MCF 10A (cell line): ENCODE measurements at regions not wholly inside any gene's neighbourhood (a gene's known extent, or its start where the extent isn't known, plus 50 kb on each side); places are given as distances from the start of the nearest gene placed in this dataset.
A peak's percentile ranks its signal among the peaks of the same experiment; 100 is the strongest.

Experiments used
- BruUV-seq: library from RNA; stranded (reverse); fragments of 400-500 nt; replicated peaks from 2 replicates; lab custom pipeline; 2021; lab: Mats Ljungman, UMichigan
- CTCF ChIA-PET: fragments of 300-600 bp; sonication (Branson Sonifier 250); formaldehyde crosslinking; extraction: SDS; loops from one replicate; lab custom pipeline; 2021; ENCODE audit warnings: antibody characterized with exemption, inconsistent platforms; lab: Yijun Ruan, JAX
- POLR2A ChIA-PET: fragments of 300-600, 350-650 bp; sonication (Branson Sonifier 250); formaldehyde crosslinking; extraction: SDS; loops from one replicate; lab custom pipeline; 2020; ENCODE audit warnings: antibody characterized with exemption, inconsistent platforms; lab: Yijun Ruan, JAX
- DNase-seq: peaks from one replicate; pipeline ENCODE4 v3.0.0-alpha.2; 2018; ENCODE audit not compliant: unreplicated experiment
- H3K27ac Mint-ChIP-seq: one replicate; pipeline ENCODE4 v1.8.0; 2022; ENCODE audit warnings: mild to moderate bottlenecking, low read depth, mixed read lengths; ENCODE audit not compliant: unreplicated experiment
- H3K27me3 Mint-ChIP-seq: one replicate; pipeline ENCODE4 v1.8.0; 2022; ENCODE audit warnings: mixed read lengths; ENCODE audit not compliant: insufficient read depth, unreplicated experiment
- H3K36me3 Mint-ChIP-seq: one replicate; pipeline ENCODE4 v1.8.0; 2022; ENCODE audit warnings: mild to moderate bottlenecking, moderate library complexity, mixed read lengths; ENCODE audit not compliant: insufficient read depth, unreplicated experiment
- H3K4me1 Mint-ChIP-seq: one replicate; pipeline ENCODE4 v1.8.0; 2022; ENCODE audit warnings: mixed read lengths; ENCODE audit not compliant: insufficient read depth, unreplicated experiment
- H3K4me3 Mint-ChIP-seq: one replicate; pipeline ENCODE4 v1.8.0; 2022; ENCODE audit warnings: mild to moderate bottlenecking, moderate library complexity, mixed read lengths; ENCODE audit not compliant: unreplicated experiment
- H3K9me3 Mint-ChIP-seq: one replicate; pipeline ENCODE4 v1.8.0; 2022; ENCODE audit warnings: mixed read lengths; ENCODE audit not compliant: unreplicated experiment
- CTCF ChIP-seq: fragments of 200-600 bp; IDR thresholded peaks from one replicate; pipeline ENCODE4 v1.8.0; 2022; ENCODE audit warnings: antibody characterized with exemption, mild to moderate bottlenecking; ENCODE audit not compliant: unreplicated experiment
- intact Hi-C: fragments of 100-400 bp; cut with micrococcal nuclease; formaldehyde crosslinking; loops from 2 replicates; pipeline ENCODE4 v1.14.1; 2022

- no peaks in the 10 kb centered on the region for H3K36me3 Mint-ChIP-seq
- no peaks in the 10 kb centered on the region for H3K9me3 Mint-ChIP-seq
- H3K27me3 Mint-ChIP-seq = no peaks in the 10 kb centered on the region
- ChIA-PET CTCF (interaction anchor here (0.6 to 0.7 kb wide), 2 partner anchors 25 to 360 kb away, joined by 3 read pairs; no protein-coding TSS in a partner anchor), POLR2A (interaction anchor here (1.0 to 2.0 kb wide), 2 partner anchors 10 to 319 kb away, joined by 4 to 6 read pairs; no protein-coding TSS in a partner anchor)
- BruUV-seq = no TSS peak
- H3K27ac Mint-ChIP-seq = peak overlapping the region; percentile 54
- H3K4me1 Mint-ChIP-seq = peaks cover 6% of the 10 kb centered on the region
- no peak for TF ChIP-seq CTCF
- H3K4me3 Mint-ChIP-seq = no peak overlapping the region
- no peak for DNase-seq
- intact Hi-C loops = no loop called here
Measured at GRCh38 chr2:120613742-120614571, 121.7 kb upstream of the GLI2 start.

GRCh38 chr2:120614901-120615300 lies 120.8 kb upstream of the GLI2 start:
- DNase-seq = no peak
- intact Hi-C loops = no loop called here
- Mint-ChIP-seq H3K27ac (peak overlapping the region; percentile 54), H3K4me1 (peaks cover 7% of the 10 kb centered on the region), H3K36me3 (no peaks in the 10 kb centered on the region), H3K27me3 (no peaks in the 10 kb centered on the region), H3K9me3 (no peaks in the 10 kb centered on the region), H3K4me3 (no peak overlapping the region)
- POLR2A ChIA-PET = no interaction called here
- CTCF ChIA-PET = no interaction called here
- BruUV-seq = no TSS peak
- TF ChIP-seq CTCF = no peak

GRCh38 chr2:120616261-120616660 lies 119.4 kb upstream of the GLI2 start:
- no TSS peak for BruUV-seq
- peaks cover 15% of the 10 kb centered on the region for H3K4me1 Mint-ChIP-seq
- POLR2A ChIA-PET = no interaction called here

More at GRCh38 chr2:120616261-120616660, 119.4 kb upstream of the GLI2 start:
- TF ChIP-seq CTCF = no peak
- H3K4me3 Mint-ChIP-seq = no peak overlapping the region
- no peak overlapping the region for H3K27ac Mint-ChIP-seq
- H3K9me3 Mint-ChIP-seq = no peaks in the 10 kb centered on the region
- no peaks in the 10 kb centered on the region for H3K27me3 Mint-ChIP-seq
- no peaks in the 10 kb centered on the region for H3K36me3 Mint-ChIP-seq
- no peak for DNase-seq
- CTCF ChIA-PET = no interaction called here
- intact Hi-C loops = no loop called here
